K562 (cell line): ENCODE measurements at regions not wholly inside any gene's neighbourhood (a gene's known extent, or its start where the extent isn't known, plus 50 kb on each side); places are given as distances from the start of the nearest gene placed in this dataset.

Experiments
- CREBBP ChIP-seq: IDR thresholded peaks from one replicate; pipeline ENCODE4 v1.6.1; 2012; ENCODE audit warnings: low read depth, mild to moderate bottlenecking, control low read depth, inconsistent platforms, low read length
- FOSL1 ChIP-seq: fragments of 200-800 bp; sonication (Bioruptor generic); conservative IDR thresholded peaks from 2 replicates; pipeline ENCODE4 v1.6.1; 2016; ENCODE audit warnings: missing genetic modification characterization, missing compliant biosample characterization
- SMARCE1 ChIP-seq: fragments of 450-650 bp; IDR thresholded peaks from 2 replicates; pipeline ENCODE4 v1.7.1; 2016; ENCODE audit warnings: mild to moderate bottlenecking
- ZNF232 ChIP-seq: sonication (generic); formaldehyde crosslinking; IDR thresholded peaks from 2 replicates; pipeline ENCODE4 v1.8.0; 2022; ENCODE audit warnings: mild to moderate bottlenecking, missing genetic modification reagents
- ZNF696 ChIP-seq: fragments of 250-450 bp; sonication (Bioruptor Pico); conservative IDR thresholded peaks from 2 replicates; pipeline ENCODE4 v1.4.0; 2020; ENCODE audit warnings: mild to moderate bottlenecking, moderate library complexity

DNA sequence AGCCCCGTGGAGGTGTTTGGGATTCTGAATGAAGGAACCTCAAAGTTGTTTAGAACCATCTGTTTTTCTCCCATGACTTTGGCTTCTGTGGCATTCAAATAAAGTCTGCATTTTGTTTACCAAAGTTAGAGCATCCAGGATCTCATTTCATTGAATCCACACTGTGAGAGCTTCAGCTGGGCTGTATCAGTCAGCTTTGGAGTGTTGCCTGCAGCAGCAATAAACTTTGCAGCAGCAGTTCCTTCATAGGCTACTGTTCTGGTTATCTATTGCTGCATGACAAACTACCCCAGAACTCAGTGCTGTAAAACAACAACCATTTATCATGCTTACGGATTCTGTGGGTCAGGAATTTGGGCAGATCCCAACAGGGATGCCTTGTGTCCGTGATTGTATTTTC, 1575.2 kb upstream of the LRRTM3 start:
- TF ChIP-seq FOSL1 (tag) (no peak), SMARCE1 (no peak), ZNF232 (no peak), CREBBP (no peak), ZNF696 (no peak)
